Osteocyte (in vitro differentiated cells): ENCODE measurements at regions not wholly inside any gene's neighbourhood (a gene's known extent, or its start where the extent isn't known, plus 50 kb on each side); places are given as distances from the start of the nearest gene placed in this dataset.
"Not testable (repeated sequence)": the region's sequence is repeated elsewhere in the genome, so short reads cannot be mapped to it uniquely, and the experiment has no call there.

ENCODE experiments used
- DNase-seq: peaks from one replicate; pipeline ENCODE4 v3.0.0; 2021; ENCODE audit warnings: mixed read lengths; ENCODE audit not compliant: unreplicated experiment; ENCODE audit errors: extremely low spot score
- H3K27ac Mint-ChIP-seq: one replicate; pipeline ENCODE4 v1.8.0; 2021; ENCODE audit warnings: mild to moderate bottlenecking, mixed read lengths; ENCODE audit not compliant: unreplicated experiment
- H3K27me3 Mint-ChIP-seq: one replicate; pipeline ENCODE4 v1.8.0; 2021; ENCODE audit warnings: mixed read lengths; ENCODE audit not compliant: unreplicated experiment
- H3K36me3 Mint-ChIP-seq: one replicate; pipeline ENCODE4 v1.8.0; 2021; ENCODE audit warnings: mixed read lengths; ENCODE audit not compliant: unreplicated experiment
- H3K4me1 Mint-ChIP-seq: one replicate; pipeline ENCODE4 v1.8.0; 2021; ENCODE audit warnings: mixed read lengths; ENCODE audit not compliant: unreplicated experiment
- H3K4me3 Mint-ChIP-seq: one replicate; pipeline ENCODE4 v1.8.0; 2021; ENCODE audit warnings: mild to moderate bottlenecking, moderate library complexity, mixed read lengths; ENCODE audit not compliant: unreplicated experiment
- H3K9me3 Mint-ChIP-seq: one replicate; pipeline ENCODE4 v1.8.0; 2021; ENCODE audit warnings: mixed read lengths; ENCODE audit not compliant: unreplicated experiment
- CTCF ChIP-seq: fragments of 200-600 bp; sonication (generic); IDR thresholded peaks from 2 replicates; pipeline ENCODE4 v1.5.0; 2021; ENCODE audit warnings: antibody characterized with exemption, mild to moderate bottlenecking, moderate library complexity

GRCh38 chr2:152263911-152264310 is 71.1 kb upstream of the FMNL2 start:
- Mint-ChIP-seq H3K36me3 (peaks cover 1% of the 10 kb centered on the region), H3K4me3 (no peak overlapping the region), H3K4me1 (no peaks in the 10 kb centered on the region)

GRCh38 chr2:152273732-152274260 is 61.2 kb upstream of the FMNL2 start:
- DNase-seq, H3K36me3 Mint-ChIP-seq, H3K4me1 Mint-ChIP-seq, H3K4me3 Mint-ChIP-seq, H3K27ac Mint-ChIP-seq: not testable (repeated sequence)
- Mint-ChIP-seq H3K27me3 (peaks cover 13% of the 10 kb centered on the region), H3K9me3 (peaks cover 35% of the 10 kb centered on the region)

More at GRCh38 chr2:152263911-152264310, 71.1 kb upstream of the FMNL2 start:
- no peak for DNase-seq
- H3K27ac Mint-ChIP-seq, result no peak overlapping the region
- H3K9me3 Mint-ChIP-seq, result peaks cover 6% of the 10 kb centered on the region
- TF ChIP-seq CTCF, result no peak
- peaks cover 21% of the 10 kb centered on the region for H3K27me3 Mint-ChIP-seq

- Mint-ChIP-seq H3K9me3 (peaks cover 17% of the 10 kb centered on the region), H3K27me3 (peaks cover 23% of the 10 kb centered on the region)
- H3K4me1 Mint-ChIP-seq, H3K36me3 Mint-ChIP-seq, H3K4me3 Mint-ChIP-seq, DNase-seq, H3K27ac Mint-ChIP-seq: not testable (repeated sequence)
These were observed 57.1 kb upstream of the FMNL2 start for GRCh38 chr2:152277896-152278295.

- peaks cover 13% of the 10 kb centered on the region for H3K9me3 Mint-ChIP-seq
- H3K36me3 Mint-ChIP-seq, result peaks cover 3% of the 10 kb centered on the region
- H3K4me1 Mint-ChIP-seq, result no peaks in the 10 kb centered on the region
- H3K27ac Mint-ChIP-seq, result no peak overlapping the region
- peaks cover 28% of the 10 kb centered on the region for H3K27me3 Mint-ChIP-seq
- H3K4me3 Mint-ChIP-seq, result no peak overlapping the region
- DNase-seq, result no peak
- no peak for TF ChIP-seq CTCF
These were observed 56.4 kb upstream of the FMNL2 start for GRCh38 chr2:152278526-152278925.

GRCh38 chr2:152279367-152279766 is 55.6 kb upstream of the FMNL2 start:
- H3K27me3 Mint-ChIP-seq, result peaks cover 28% of the 10 kb centered on the region
- H3K9me3 Mint-ChIP-seq, H3K27ac Mint-ChIP-seq, H3K4me3 Mint-ChIP-seq, H3K4me1 Mint-ChIP-seq, H3K36me3 Mint-ChIP-seq, DNase-seq: not testable (repeated sequence)

- peaks cover 8% of the 10 kb centered on the region for H3K9me3 Mint-ChIP-seq
- H3K27ac Mint-ChIP-seq, result no peak overlapping the region
- no peak for DNase-seq
- H3K27me3 Mint-ChIP-seq, result peaks cover 34% of the 10 kb centered on the region
- H3K4me1 Mint-ChIP-seq, result no peaks in the 10 kb centered on the region
- no peak for TF ChIP-seq CTCF
- H3K36me3 Mint-ChIP-seq, result peaks cover 3% of the 10 kb centered on the region
- no peak overlapping the region for H3K4me3 Mint-ChIP-seq
These were observed 54.2 kb upstream of the FMNL2 start for GRCh38 chr2:152280780-152281179.

GRCh38 chr2:152283392-152283791 is 51.6 kb upstream of the FMNL2 start:
- no peak for DNase-seq
- Mint-ChIP-seq H3K4me3 (no peak overlapping the region), H3K27me3 (peaks cover 29% of the 10 kb centered on the region), H3K27ac (no peak overlapping the region), H3K9me3 (peaks cover 5% of the 10 kb centered on the region), H3K4me1 (no peaks in the 10 kb centered on the region), H3K36me3 (no peaks in the 10 kb centered on the region)
- TF ChIP-seq CTCF, result no peak
